ENCODE measurements at regions not wholly inside any gene's neighbourhood (a gene's known extent, or its start where the extent isn't known, plus 50 kb on each side); places are given as distances from the start of the nearest gene placed in this dataset.
A peak's percentile ranks its signal among the peaks of the same experiment; 100 is the strongest.
"Not testable (repeated sequence)": the region's sequence is repeated elsewhere in the genome, so short reads cannot be mapped to it uniquely, and the experiment has no call there.

- no peak for FAIRE-seq
- H3K4me3 Mint-ChIP-seq (ENCODE audit: unreplicated experiment), result no peak overlapping the region
- peak; percentile 74 for DNase-seq (ENCODE audit: low read depth)
Observed at GRCh38 chrX:40867352-40867751, 132.0 kb upstream of the MED14 start.

GRCh38 chrX:40868868-40869267, 133.5 kb upstream of the MED14 start:
- Histone ChIP-seq H3K4me3 (ENCODE audit: insufficient read depth, low read depth, low read length) (no peak overlapping the region), H3K36me3 (ENCODE audit: insufficient read depth, low read length) (no peaks in the 10 kb centered on the region), H3K27ac (ENCODE audit: low read depth, low read length) (no peak overlapping the region), H3K4me1 (ENCODE audit: insufficient read depth, low read length) (peaks cover 18% of the 10 kb centered on the region), H2AFZ (ENCODE audit: low read depth, low read length) (no peak overlapping the region), H3K79me2 (ENCODE audit: insufficient read depth, low read length) (no peaks in the 10 kb centered on the region), H3K27me3 (ENCODE audit: insufficient read depth, low read length) (no peaks in the 10 kb centered on the region), H3K9ac (ENCODE audit: low read length) (no peak overlapping the region), H3K4me2 (ENCODE audit: low read length) (no peak overlapping the region), H3K9me3 (ENCODE audit: insufficient read depth, low read depth, low read length) (no peaks in the 10 kb centered on the region), H4K20me1 (ENCODE audit: insufficient read depth, low read length) (no peaks in the 10 kb centered on the region)
- Mint-ChIP-seq H3K9me3 (ENCODE audit: unreplicated experiment) (no peaks in the 10 kb centered on the region), H3K4me3 (ENCODE audit: unreplicated experiment) (no peak overlapping the region), H3K36me3 (ENCODE audit: low read depth, unreplicated experiment) (no peaks in the 10 kb centered on the region), H3K4me1 (ENCODE audit: low read depth, unreplicated experiment) (peaks cover 26% of the 10 kb centered on the region), H3K27me3 (ENCODE audit: low read depth, unreplicated experiment) (no peaks in the 10 kb centered on the region), H3K27ac (ENCODE audit: unreplicated experiment) (no peak overlapping the region)
- FAIRE-seq (no peak), DNase-seq (ENCODE audit: low read depth) (no peak)
- TF ChIP-seq CTCF (IDR thresholded peaks at IDR 0.05; ENCODE audit: insufficient read depth, low read depth, low read length) (no peak), EZH2 (IDR thresholded peaks at IDR 0.05; ENCODE audit: insufficient read depth, low read length) (no peak)

More at GRCh38 chrX:40867352-40867751, 132.0 kb upstream of the MED14 start:
- Histone ChIP-seq H3K79me2 (ENCODE audit: insufficient read depth, low read length) (no peaks in the 10 kb centered on the region), H3K27ac (ENCODE audit: low read depth, low read length) (peak overlapping the region; percentile 75), H3K9me3 (ENCODE audit: insufficient read depth, low read depth, low read length) (no peaks in the 10 kb centered on the region), H3K36me3 (ENCODE audit: insufficient read depth, low read length) (no peaks in the 10 kb centered on the region), H3K9ac (ENCODE audit: low read length) (peak overlapping the region; percentile 57), H2AFZ (ENCODE audit: low read depth, low read length) (no peak overlapping the region), H4K20me1 (ENCODE audit: insufficient read depth, low read length) (no peaks in the 10 kb centered on the region), H3K27me3 (ENCODE audit: insufficient read depth, low read length) (no peaks in the 10 kb centered on the region), H3K4me1 (ENCODE audit: insufficient read depth, low read length) (peaks cover 18% of the 10 kb centered on the region), H3K4me2 (ENCODE audit: low read length) (peak overlapping the region; percentile 46), H3K4me3 (ENCODE audit: insufficient read depth, low read depth, low read length) (no peak overlapping the region)
- TF ChIP-seq CTCF (IDR thresholded peaks at IDR 0.05; ENCODE audit: insufficient read depth, low read depth, low read length) (no peak), EZH2 (IDR thresholded peaks at IDR 0.05; ENCODE audit: insufficient read depth, low read length) (no peak)
- Mint-ChIP-seq H3K4me1 (ENCODE audit: low read depth, unreplicated experiment) (peaks cover 26% of the 10 kb centered on the region), H3K9me3 (ENCODE audit: unreplicated experiment) (no peaks in the 10 kb centered on the region), H3K27me3 (ENCODE audit: low read depth, unreplicated experiment) (no peaks in the 10 kb centered on the region), H3K36me3 (ENCODE audit: low read depth, unreplicated experiment) (no peaks in the 10 kb centered on the region), H3K27ac (ENCODE audit: unreplicated experiment) (peak overlapping the region; percentile 93)

DNA sequence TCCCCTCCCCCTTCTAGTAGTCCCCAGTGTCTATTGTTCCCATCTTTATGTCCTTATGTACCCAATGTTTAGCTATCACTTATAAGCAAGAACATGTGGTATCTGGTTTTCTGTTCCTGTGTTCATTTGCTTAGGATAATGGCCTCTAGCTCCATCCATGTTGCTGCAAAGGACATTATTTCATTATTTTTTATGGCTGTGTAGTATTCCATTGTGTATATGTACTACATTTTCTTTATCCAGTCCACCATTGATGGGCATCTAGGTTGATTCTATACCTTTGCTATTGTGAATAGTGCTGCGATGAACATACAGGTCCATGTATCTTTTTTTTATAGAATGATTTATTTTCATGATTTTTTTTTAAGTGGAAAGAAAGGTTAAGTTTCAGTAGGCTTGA, 135.6 kb upstream of the MED14 start:
- not testable (repeated sequence) for H3K4me3 Mint-ChIP-seq (ENCODE audit: unreplicated experiment); H2AFZ ChIP-seq (ENCODE audit: low read depth, low read length); H3K79me2 ChIP-seq (ENCODE audit: insufficient read depth, low read length); H3K4me2 ChIP-seq (ENCODE audit: low read length); H3K4me3 ChIP-seq (ENCODE audit: insufficient read depth, low read depth, low read length); DNase-seq (ENCODE audit: low read depth); H3K27ac Mint-ChIP-seq (ENCODE audit: unreplicated experiment); H3K27me3 ChIP-seq (ENCODE audit: insufficient read depth, low read length); FAIRE-seq; H3K36me3 Mint-ChIP-seq (ENCODE audit: low read depth, unreplicated experiment); H3K27me3 Mint-ChIP-seq (ENCODE audit: low read depth, unreplicated experiment); H3K36me3 ChIP-seq (ENCODE audit: insufficient read depth, low read length); H3K9me3 Mint-ChIP-seq (ENCODE audit: unreplicated experiment); H3K9me3 ChIP-seq (ENCODE audit: insufficient read depth, low read depth, low read length); H3K27ac ChIP-seq (ENCODE audit: low read depth, low read length); H4K20me1 ChIP-seq (ENCODE audit: insufficient read depth, low read length); H3K9ac ChIP-seq (ENCODE audit: low read length)
- H3K4me1 Mint-ChIP-seq (ENCODE audit: low read depth, unreplicated experiment), result peaks cover 23% of the 10 kb centered on the region
- H3K4me1 ChIP-seq (ENCODE audit: insufficient read depth, low read length), result peaks cover 16% of the 10 kb centered on the region
